ENCODE measurements at regions not wholly inside any gene's neighbourhood (a gene's known extent, or its start where the extent isn't known, plus 50 kb on each side); places are given as distances from the start of the nearest gene placed in this dataset.

- TF ChIP-seq CTCF (conservative IDR thresholded peaks at IDR 0.05) (no peak), ZFX (IDR thresholded peaks at IDR 0.05) (no peak)
Observed at GRCh38 chr3:106566277-106566676, 697.5 kb upstream of the CBLB start.
